Sciatic nerve (tissue), 2 donors: ENCODE measurements at regions not wholly inside any gene's neighbourhood (a gene's known extent, or its start where the extent isn't known, plus 50 kb on each side); places are given as distances from the start of the nearest gene placed in this dataset.

Experiments
- ATAC-seq: fragments of 200-7000 bp; cut with Tn5 transposase; one replicate; pipeline ENCODE4 v1.9.1; 2020; ENCODE audit warnings: mild to moderate bottlenecking, moderate library complexity
- DNase-seq: peaks from one replicate; pipeline ENCODE4 v3.0.0-alpha.2; 2020; ENCODE audit warnings: low spot score
- intact Hi-C: fragments of 100-400 bp; cut with DNase I; formaldehyde crosslinking; loops from one replicate; pipeline ENCODE4 v1.14.2; 2022
- donor health status: DM: no; HTN: no; CAD: no.
- donor health status: DM: no; HTN: no; CAD: no.

GRCh38 chr10:62710182-62710581, 94.3 kb upstream of the ADO start:
- DNase-seq (no peak), ATAC-seq (no peak)
- intact Hi-C loops: no loop called here

- ATAC-seq (no peak), DNase-seq (no peak)
- intact Hi-C loops: no loop called here
Measured at GRCh38 chr10:62715383-62715782, 89.1 kb upstream of the ADO start.

GRCh38 chr10:62718585-62718984, 85.9 kb upstream of the ADO start:
- ATAC-seq (no peak), DNase-seq (no peak)
- intact Hi-C loops: no loop called here

GRCh38 chr10:62719061-62719460, 85.5 kb upstream of the ADO start:
- ATAC-seq (no peak), DNase-seq (no peak)

GRCh38 chr10:62721687-62722086, 82.8 kb upstream of the ADO start:
- no peak for ATAC-seq
- intact Hi-C loops: no loop called here
- no peak for DNase-seq

More at GRCh38 chr10:62719061-62719460, 85.5 kb upstream of the ADO start:
- intact Hi-C loops: no loop called here

- intact Hi-C loops: no loop called here
- ATAC-seq (no peak), DNase-seq (no peak)
Measured at GRCh38 chr10:62723375-62723774, 81.1 kb upstream of the ADO start.

- intact Hi-C loops: no loop called here
- ATAC-seq: no peak
- no peak for DNase-seq
Measured at GRCh38 chr10:62724465-62724864, 80.1 kb upstream of the ADO start.

GRCh38 chr10:62726142-62726541, 78.4 kb upstream of the ADO start:
- no peak for ATAC-seq
- intact Hi-C loops: no loop called here
- DNase-seq: no peak

GRCh38 chr10:62726638-62727037, 77.9 kb upstream of the ADO start:
- intact Hi-C loops: no loop called here
- DNase-seq (no peak), ATAC-seq (no peak)

- no peak for ATAC-seq
- no peak for DNase-seq
Measured at GRCh38 chr10:62727934-62728333, 76.6 kb upstream of the ADO start.

GRCh38 chr10:62728479-62728878, 76.0 kb upstream of the ADO start:
- DNase-seq: no peak
- no peak for ATAC-seq
- intact Hi-C loops: no loop called here

More at GRCh38 chr10:62727934-62728333, 76.6 kb upstream of the ADO start:
- intact Hi-C loops: no loop called here

GRCh38 chr10:62732841-62733653, 71.5 kb upstream of the ADO start:
- ATAC-seq: no peak
- intact Hi-C loops: no loop called here
- no peak for DNase-seq

- DNase-seq (no peak), ATAC-seq (no peak)
- intact Hi-C loops: no loop called here
Measured at GRCh38 chr10:62733654-62734293, 70.7 kb upstream of the ADO start.

GRCh38 chr10:62734781-62735463, 69.6 kb upstream of the ADO start:
- no peak for DNase-seq

GRCh38 chr10:62735464-62736167, 68.9 kb upstream of the ADO start:
- ATAC-seq (no peak), DNase-seq (no peak)
- intact Hi-C loops: no loop called here

More at GRCh38 chr10:62734781-62735463, 69.6 kb upstream of the ADO start:
- intact Hi-C loops: no loop called here
- ATAC-seq: no peak

GRCh38 chr10:62736168-62736546, 68.4 kb upstream of the ADO start:
- DNase-seq: no peak
- no peak for ATAC-seq
- intact Hi-C loops: no loop called here

- DNase-seq (no peak), ATAC-seq (no peak)
- intact Hi-C loops: no loop called here
Measured at GRCh38 chr10:62738916-62739315, 65.6 kb upstream of the ADO start.

GRCh38 chr10:62740885-62741745, 63.4 kb upstream of the ADO start:
- intact Hi-C loops: no loop called here
- DNase-seq: no peak
- ATAC-seq: no peak

GRCh38 chr10:62741996-62742395, 62.5 kb upstream of the ADO start:
- intact Hi-C loops: no loop called here
- ATAC-seq (no peak), DNase-seq (no peak)
